ENCODE measurements at regions not wholly inside any gene's neighbourhood (a gene's known extent, or its start where the extent isn't known, plus 50 kb on each side); places are given as distances from the start of the nearest gene placed in this dataset.

- CTCF ChIA-PET, result interaction anchor here (0.9 to 1.8 kb wide), 2 partner anchors 107 to 275 kb away, joined by 3 to 4 read pairs; no protein-coding TSS in a partner anchor
- POLR2A ChIA-PET, result interaction anchor here (1.1 to 1.5 kb wide), 4 partner anchors 9 to 17 kb away, joined by 3 to 7 read pairs (median 4); no protein-coding TSS in a partner anchor
- no peak for DNase-seq
- Mint-ChIP-seq H3K4me1 (peaks cover 91% of the 10 kb centered on the region), H3K27me3 (no peaks in the 10 kb centered on the region), H3K9me3 (no peaks in the 10 kb centered on the region), H3K4me3 (peak overlapping the region; percentile 55), H3K27ac (peak overlapping the region; percentile 81), H3K36me3 (ENCODE audit: low read depth) (peaks cover 22% of the 10 kb centered on the region)
- intact Hi-C loops (cut with micrococcal nuclease), result loop anchor here (1.0 to 2.0 kb wide), 3 partner anchors 9 to 14 kb away; no protein-coding TSS in a partner anchor
- peak; percentile 52 for ATAC-seq (ENCODE audit: low read depth)
- TF ChIP-seq, protein P1, sequence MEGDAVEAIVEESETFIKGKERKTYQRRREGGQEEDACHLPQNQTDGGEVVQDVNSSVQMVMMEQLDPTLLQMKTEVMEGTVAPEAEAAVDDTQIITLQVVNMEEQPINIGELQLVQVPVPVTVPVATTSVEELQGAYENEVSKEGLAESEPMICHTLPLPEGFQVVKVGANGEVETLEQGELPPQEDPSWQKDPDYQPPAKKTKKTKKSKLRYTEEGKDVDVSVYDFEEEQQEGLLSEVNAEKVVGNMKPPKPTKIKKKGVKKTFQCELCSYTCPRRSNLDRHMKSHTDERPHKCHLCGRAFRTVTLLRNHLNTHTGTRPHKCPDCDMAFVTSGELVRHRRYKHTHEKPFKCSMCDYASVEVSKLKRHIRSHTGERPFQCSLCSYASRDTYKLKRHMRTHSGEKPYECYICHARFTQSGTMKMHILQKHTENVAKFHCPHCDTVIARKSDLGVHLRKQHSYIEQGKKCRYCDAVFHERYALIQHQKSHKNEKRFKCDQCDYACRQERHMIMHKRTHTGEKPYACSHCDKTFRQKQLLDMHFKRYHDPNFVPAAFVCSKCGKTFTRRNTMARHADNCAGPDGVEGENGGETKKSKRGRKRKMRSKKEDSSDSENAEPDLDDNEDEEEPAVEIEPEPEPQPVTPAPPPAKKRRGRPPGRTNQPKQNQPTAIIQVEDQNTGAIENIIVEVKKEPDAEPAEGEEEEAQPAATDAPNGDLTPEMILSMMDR (IDR thresholded peaks at IDR 0.05), result no peak
Observed at GRCh38 chr2:134137182-134137611, 116.7 kb upstream of the MGAT5 start.

GRCh38 chr2:134138115-134138514, 115.8 kb upstream of the MGAT5 start:
- no peak for DNase-seq
- Mint-ChIP-seq H3K4me1 (peaks cover 94% of the 10 kb centered on the region), H3K9me3 (no peaks in the 10 kb centered on the region), H3K4me3 (no peak overlapping the region), H3K27me3 (no peaks in the 10 kb centered on the region), H3K27ac (peak overlapping the region; percentile 81), H3K36me3 (ENCODE audit: low read depth) (peaks cover 21% of the 10 kb centered on the region)
- ChIA-PET POLR2A (no interaction called here), CTCF (no interaction called here)
- intact Hi-C loops (cut with micrococcal nuclease), result no loop called here
- TF ChIP-seq, protein P1 (IDR thresholded peaks at IDR 0.05), result no peak
- ATAC-seq (ENCODE audit: low read depth), result no peak

DNA sequence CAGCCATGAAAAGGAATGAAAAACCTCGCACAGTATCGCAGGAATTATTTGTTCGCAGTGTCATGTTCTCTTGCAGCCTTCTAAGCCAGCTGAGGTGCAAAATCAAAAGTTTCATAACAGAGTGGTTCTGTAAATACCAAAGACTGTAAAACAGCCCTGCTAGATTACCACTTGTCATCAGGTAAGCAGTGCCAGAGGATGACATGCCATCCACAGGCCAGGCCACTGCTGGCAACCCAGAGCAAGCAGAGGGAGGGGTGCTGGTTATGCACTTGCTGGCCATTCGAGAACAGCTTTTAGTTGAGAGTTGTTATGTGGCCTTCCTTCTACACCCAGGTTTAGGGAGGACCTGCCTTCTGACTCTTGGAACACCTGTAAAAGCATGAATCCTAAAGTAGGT, 114.3 kb upstream of the MGAT5 start:
- intact Hi-C loops (cut with micrococcal nuclease), result no loop called here
- no peaks in the 10 kb centered on the region for H3K27me3 Mint-ChIP-seq
- no peak overlapping the region for H3K4me3 Mint-ChIP-seq
- peaks cover 33% of the 10 kb centered on the region for H3K36me3 Mint-ChIP-seq (ENCODE audit: low read depth)
- TF ChIP-seq, protein P1 (IDR thresholded peaks at IDR 0.05), result no peak
- ATAC-seq (ENCODE audit: low read depth), result no peak
- DNase-seq, result no peak
- peaks cover 95% of the 10 kb centered on the region for H3K4me1 Mint-ChIP-seq
- POLR2A ChIA-PET, result interaction anchor here (0.7 kb wide), 1 partner anchor 163 kb away, joined by 3 read pairs; no protein-coding TSS in a partner anchor
- peak overlapping the region; percentile 71 for H3K27ac Mint-ChIP-seq
- no peaks in the 10 kb centered on the region for H3K9me3 Mint-ChIP-seq
- CTCF ChIA-PET, result interaction anchor here (2.1 kb wide), 1 partner anchor 105 kb away, joined by 4 read pairs; no protein-coding TSS in a partner anchor

GRCh38 chr2:134140251-134140661, 113.6 kb upstream of the MGAT5 start:
- H3K9me3 Mint-ChIP-seq, result no peaks in the 10 kb centered on the region
- H3K27me3 Mint-ChIP-seq, result no peaks in the 10 kb centered on the region
- TF ChIP-seq, protein P1 (IDR thresholded peaks at IDR 0.05), result no peak
- CTCF ChIA-PET, result interaction anchor here (2.1 kb wide), 1 partner anchor 105 kb away, joined by 4 read pairs; no protein-coding TSS in a partner anchor
- H3K27ac Mint-ChIP-seq, result peak overlapping the region; percentile 71
- intact Hi-C loops (cut with micrococcal nuclease), result no loop called here
- ATAC-seq (ENCODE audit: low read depth), result no peak
- POLR2A ChIA-PET, result interaction anchor here (0.7 kb wide), 1 partner anchor 162 kb away, joined by 3 read pairs; no protein-coding TSS in a partner anchor
- peaks cover 94% of the 10 kb centered on the region for H3K4me1 Mint-ChIP-seq
- H3K4me3 Mint-ChIP-seq, result no peak overlapping the region
- no peak for DNase-seq
- H3K36me3 Mint-ChIP-seq (ENCODE audit: low read depth), result peaks cover 35% of the 10 kb centered on the region

- ATAC-seq (ENCODE audit: low read depth) (peak; percentile 12), DNase-seq (no peak)
- peaks cover 41% of the 10 kb centered on the region for H3K36me3 Mint-ChIP-seq (ENCODE audit: low read depth)
- intact Hi-C loops (cut with micrococcal nuclease), result no loop called here
- H3K27ac Mint-ChIP-seq, result peak overlapping the region; percentile 68
- H3K9me3 Mint-ChIP-seq, result no peaks in the 10 kb centered on the region
- H3K4me1 Mint-ChIP-seq, result peaks cover 96% of the 10 kb centered on the region
- no peaks in the 10 kb centered on the region for H3K27me3 Mint-ChIP-seq
- CTCF ChIA-PET, result interaction anchor here (2.1 kb wide), 1 partner anchor 103 kb away, joined by 4 read pairs; no protein-coding TSS in a partner anchor
- TF ChIP-seq, protein P1 (IDR thresholded peaks at IDR 0.05), result no peak
- H3K4me3 Mint-ChIP-seq, result no peak overlapping the region
- POLR2A ChIA-PET, result interaction anchor here (2.0 kb wide), 1 partner anchor 21 kb away, joined by 4 read pairs; no protein-coding TSS in a partner anchor
Observed at GRCh38 chr2:134141598-134142340, 112.1 kb upstream of the MGAT5 start.

Measured in activated B cell treated with CpG ODN at 0.5 μM for 24 hours (primary cell).